HL-60 (cell line): ENCODE measurements at regions not wholly inside any gene's neighbourhood (a gene's known extent, or its start where the extent isn't known, plus 50 kb on each side); places are given as distances from the start of the nearest gene placed in this dataset.

Source experiments
- CTCF ChIP-seq: IDR thresholded peaks from one replicate; pipeline ENCODE4 v1.5.1; 2011; ENCODE audit warnings: low read length, control low read depth, inconsistent platforms; ENCODE audit not compliant: insufficient read depth
- POLR2AphosphoS5 ChIP-seq: IDR thresholded peaks from 2 replicates; pipeline ENCODE4 v1.6.1; 2012; ENCODE audit warnings: low read depth
- TF ChIP-seq, protein P1 (sequence below): IDR thresholded peaks from 2 replicates; pipeline ENCODE4 v1.6.1; 2012; ENCODE audit warnings: low read depth; ENCODE audit not compliant: insufficient replicate concordance

- TF ChIP-seq CTCF (no peak), POLR2AphosphoS5 (no peak)
- TF ChIP-seq, protein P1, sequence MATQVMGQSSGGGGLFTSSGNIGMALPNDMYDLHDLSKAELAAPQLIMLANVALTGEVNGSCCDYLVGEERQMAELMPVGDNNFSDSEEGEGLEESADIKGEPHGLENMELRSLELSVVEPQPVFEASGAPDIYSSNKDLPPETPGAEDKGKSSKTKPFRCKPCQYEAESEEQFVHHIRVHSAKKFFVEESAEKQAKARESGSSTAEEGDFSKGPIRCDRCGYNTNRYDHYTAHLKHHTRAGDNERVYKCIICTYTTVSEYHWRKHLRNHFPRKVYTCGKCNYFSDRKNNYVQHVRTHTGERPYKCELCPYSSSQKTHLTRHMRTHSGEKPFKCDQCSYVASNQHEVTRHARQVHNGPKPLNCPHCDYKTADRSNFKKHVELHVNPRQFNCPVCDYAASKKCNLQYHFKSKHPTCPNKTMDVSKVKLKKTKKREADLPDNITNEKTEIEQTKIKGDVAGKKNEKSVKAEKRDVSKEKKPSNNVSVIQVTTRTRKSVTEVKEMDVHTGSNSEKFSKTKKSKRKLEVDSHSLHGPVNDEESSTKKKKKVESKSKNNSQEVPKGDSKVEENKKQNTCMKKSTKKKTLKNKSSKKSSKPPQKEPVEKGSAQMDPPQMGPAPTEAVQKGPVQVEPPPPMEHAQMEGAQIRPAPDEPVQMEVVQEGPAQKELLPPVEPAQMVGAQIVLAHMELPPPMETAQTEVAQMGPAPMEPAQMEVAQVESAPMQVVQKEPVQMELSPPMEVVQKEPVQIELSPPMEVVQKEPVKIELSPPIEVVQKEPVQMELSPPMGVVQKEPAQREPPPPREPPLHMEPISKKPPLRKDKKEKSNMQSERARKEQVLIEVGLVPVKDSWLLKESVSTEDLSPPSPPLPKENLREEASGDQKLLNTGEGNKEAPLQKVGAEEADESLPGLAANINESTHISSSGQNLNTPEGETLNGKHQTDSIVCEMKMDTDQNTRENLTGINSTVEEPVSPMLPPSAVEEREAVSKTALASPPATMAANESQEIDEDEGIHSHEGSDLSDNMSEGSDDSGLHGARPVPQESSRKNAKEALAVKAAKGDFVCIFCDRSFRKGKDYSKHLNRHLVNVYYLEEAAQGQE: no peak
These were observed 55.4 kb downstream of the CTSL start for GRCh38 chr9:87781331-87781730.
